Dendritic cell treated with granulocyte-macrophage colony-stimulating factor and Interleukin-4, amounts not matched to agents 40 ng/mL and 50 ng/mL, for 4 days (primary cell): ENCODE measurements at regions not wholly inside any gene's neighbourhood (a gene's known extent, or its start where the extent isn't known, plus 50 kb on each side); places are given as distances from the start of the nearest gene placed in this dataset.

Experiments
- H3K27ac Mint-ChIP-seq: one replicate; pipeline ENCODE4 v1.8.0; 2022; ENCODE audit warnings: mild to moderate bottlenecking, mixed read lengths
- H3K27me3 Mint-ChIP-seq: one replicate; pipeline ENCODE4 v1.8.0; 2022; ENCODE audit warnings: mild to moderate bottlenecking, mixed read lengths
- H3K36me3 Mint-ChIP-seq: one replicate; pipeline ENCODE4 v1.8.0; 2022; ENCODE audit warnings: low read depth, mixed read lengths
- H3K4me1 Mint-ChIP-seq: one replicate; pipeline ENCODE4 v1.8.0; 2022; ENCODE audit warnings: low read depth, mixed read lengths
- H3K4me3 Mint-ChIP-seq: one replicate; pipeline ENCODE4 v1.8.0; 2022; ENCODE audit warnings: mild to moderate bottlenecking, moderate library complexity, mixed read lengths
- H3K9me3 Mint-ChIP-seq: one replicate; pipeline ENCODE4 v1.8.0; 2022; ENCODE audit warnings: mixed read lengths
- intact Hi-C: fragments of 100-400 bp; cut with micrococcal nuclease; formaldehyde crosslinking; loops from one replicate; pipeline ENCODE4 v1.15.0; 2022

- H3K27ac Mint-ChIP-seq, result peak overlapping the region; percentile 45
- intact Hi-C loops, result no loop called here
- peaks cover 32% of the 10 kb centered on the region for H3K9me3 Mint-ChIP-seq
- peaks cover 24% of the 10 kb centered on the region for H3K4me1 Mint-ChIP-seq
- H3K36me3 Mint-ChIP-seq, result no peaks in the 10 kb centered on the region
- H3K4me3 Mint-ChIP-seq, result no peak overlapping the region
- no peaks in the 10 kb centered on the region for H3K27me3 Mint-ChIP-seq
Measured at GRCh38 chr1:86296305-86297205, 99.6 kb downstream of the ODF2L start.

GRCh38 chr1:86289746-86290145 lies 106.4 kb downstream of the ODF2L start:
- Mint-ChIP-seq H3K36me3 (no peaks in the 10 kb centered on the region), H3K4me1 (peaks cover 14% of the 10 kb centered on the region), H3K9me3 (peaks cover 7% of the 10 kb centered on the region), H3K27ac (no peak overlapping the region), H3K27me3 (no peaks in the 10 kb centered on the region), H3K4me3 (no peak overlapping the region)
- intact Hi-C loops, result loop anchor here (5.0 kb wide), 1 partner anchor 48 kb away; no protein-coding TSS in a partner anchor

DNA sequence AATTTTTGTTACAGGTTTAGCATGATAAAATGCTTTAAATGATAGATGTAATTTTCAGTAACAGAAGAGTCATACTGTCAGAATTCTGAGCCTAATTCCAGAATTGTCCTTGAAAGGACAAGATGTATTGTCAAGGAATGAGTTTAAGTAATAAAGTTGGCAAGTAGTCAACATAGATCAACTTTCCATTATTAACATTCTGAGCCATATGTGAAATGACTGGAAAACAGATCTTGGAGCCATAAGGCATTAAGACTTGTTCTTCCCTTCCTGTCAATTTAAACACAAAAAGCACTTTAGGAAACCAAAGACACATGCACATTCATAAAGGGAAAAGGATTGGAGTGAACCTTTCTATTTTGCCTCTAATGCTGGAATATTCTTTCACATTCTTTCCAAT lies 107.0 kb downstream of the ODF2L start:
- Mint-ChIP-seq H3K27me3 (no peaks in the 10 kb centered on the region), H3K36me3 (no peaks in the 10 kb centered on the region), H3K27ac (no peak overlapping the region), H3K4me1 (peaks cover 14% of the 10 kb centered on the region), H3K4me3 (no peak overlapping the region), H3K9me3 (peaks cover 7% of the 10 kb centered on the region)
- intact Hi-C loops, result loop anchor here (5.0 kb wide), 1 partner anchor 48 kb away; no protein-coding TSS in a partner anchor

DNA sequence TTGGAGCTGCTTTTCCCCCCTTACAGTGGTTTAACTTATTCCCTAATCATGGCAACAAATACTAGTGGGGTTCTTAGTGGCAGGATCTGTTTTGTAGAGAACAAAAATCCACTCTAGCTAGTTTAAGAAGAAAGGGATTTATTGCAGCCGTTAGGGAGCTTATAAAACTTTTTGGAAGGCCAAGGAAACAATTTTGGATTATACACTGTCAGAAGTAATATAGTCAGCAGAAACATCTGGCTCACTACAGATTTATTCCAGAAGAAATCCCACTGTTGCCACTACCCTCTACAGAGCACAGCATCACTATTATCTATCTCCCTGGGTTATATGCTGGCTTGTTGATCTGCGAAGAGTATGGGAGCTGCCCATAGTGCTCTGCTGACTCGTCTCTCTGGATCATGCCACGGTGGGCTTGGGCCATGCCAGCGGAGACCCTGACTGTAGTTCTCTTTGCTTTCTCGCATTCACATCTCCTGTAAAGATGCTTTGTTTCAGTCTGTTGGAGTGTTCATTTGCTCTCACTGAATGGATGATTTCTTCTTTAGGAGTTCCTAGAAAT lies 107.5 kb downstream of the ODF2L start:
- no peaks in the 10 kb centered on the region for H3K36me3 Mint-ChIP-seq
- H3K4me3 Mint-ChIP-seq, result no peak overlapping the region
- H3K9me3 Mint-ChIP-seq, result peaks cover 7% of the 10 kb centered on the region
- intact Hi-C loops, result loop anchor here (5.0 kb wide), 1 partner anchor 49 kb away; no protein-coding TSS in a partner anchor
- H3K27me3 Mint-ChIP-seq, result no peaks in the 10 kb centered on the region
- H3K27ac Mint-ChIP-seq, result no peak overlapping the region
- peaks cover 14% of the 10 kb centered on the region for H3K4me1 Mint-ChIP-seq

DNA sequence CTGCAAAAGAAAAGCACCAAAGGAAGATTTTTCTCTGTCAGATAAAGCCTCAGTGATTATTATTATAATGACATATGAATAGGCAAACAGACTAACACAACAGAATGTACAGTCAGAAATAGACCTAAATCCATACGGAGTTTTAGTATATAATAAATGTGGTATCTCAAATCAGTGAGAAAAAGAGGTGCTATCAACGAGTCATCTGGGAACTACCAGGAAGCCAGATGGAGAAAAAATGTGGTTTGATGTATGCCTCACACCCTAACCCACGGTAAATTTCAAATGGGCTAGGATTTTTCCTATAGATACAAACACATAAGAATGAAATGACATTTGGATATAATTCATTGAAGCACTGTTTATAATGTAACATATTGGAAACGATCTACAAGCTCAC lies 110.3 kb downstream of the ODF2L start:
- Mint-ChIP-seq H3K9me3 (no peaks in the 10 kb centered on the region), H3K4me3 (no peak overlapping the region), H3K27ac (no peak overlapping the region), H3K4me1 (peaks cover 6% of the 10 kb centered on the region), H3K36me3 (no peaks in the 10 kb centered on the region), H3K27me3 (no peaks in the 10 kb centered on the region)
- intact Hi-C loops, result loop anchor here (5.0 kb wide), 1 partner anchor 52 kb away; no protein-coding TSS in a partner anchor

GRCh38 chr1:86282611-86283010 lies 113.5 kb downstream of the ODF2L start:
- H3K36me3 Mint-ChIP-seq, result no peaks in the 10 kb centered on the region
- intact Hi-C loops, result no loop called here
- H3K4me1 Mint-ChIP-seq, result peaks cover 6% of the 10 kb centered on the region
- no peaks in the 10 kb centered on the region for H3K9me3 Mint-ChIP-seq
- no peaks in the 10 kb centered on the region for H3K27me3 Mint-ChIP-seq
- no peak overlapping the region for H3K4me3 Mint-ChIP-seq
- H3K27ac Mint-ChIP-seq, result no peak overlapping the region

DNA sequence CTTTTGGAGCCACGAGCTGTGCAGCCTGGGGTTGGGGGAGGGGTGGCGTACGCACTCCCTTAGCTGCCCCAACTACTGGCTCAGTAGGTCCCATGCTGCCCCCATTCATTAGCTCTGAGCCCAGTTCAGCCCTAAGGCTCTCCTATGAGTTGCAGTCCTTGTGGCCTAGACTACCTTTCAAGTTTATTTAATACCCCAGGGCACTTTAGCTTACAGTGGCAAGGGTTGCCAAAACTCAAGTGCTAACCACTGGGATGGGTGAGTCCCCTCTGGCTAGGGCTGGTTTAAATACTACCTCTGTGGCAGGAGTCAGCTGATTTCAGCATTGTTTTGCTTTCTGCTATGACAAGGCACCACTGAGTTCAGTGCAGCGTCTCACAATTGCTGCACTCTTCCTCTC lies 118.2 kb downstream of the ODF2L start:
- intact Hi-C loops, result no loop called here
- Mint-ChIP-seq H3K9me3 (no peaks in the 10 kb centered on the region), H3K27me3 (no peaks in the 10 kb centered on the region), H3K27ac (no peak overlapping the region), H3K4me3 (no peak overlapping the region), H3K4me1 (no peaks in the 10 kb centered on the region), H3K36me3 (no peaks in the 10 kb centered on the region)

DNA sequence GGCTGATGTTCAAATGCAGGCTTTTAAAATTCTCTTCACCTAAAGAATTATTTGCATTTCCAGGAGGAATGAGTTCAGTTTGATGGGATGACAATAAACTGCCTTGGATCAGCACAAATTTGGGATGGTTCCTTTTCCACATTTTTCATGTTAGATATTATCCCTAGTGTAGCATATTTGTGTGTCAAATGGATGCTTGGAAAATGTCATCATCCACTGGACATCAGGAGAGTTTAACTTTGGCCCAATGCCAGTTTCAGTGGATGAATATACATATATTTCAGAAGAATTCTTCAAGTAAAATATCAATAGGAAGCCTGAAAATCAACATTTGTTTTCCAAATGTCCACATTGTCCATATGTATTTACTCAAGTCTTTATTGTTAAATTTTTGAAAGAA lies 116.5 kb upstream of the COL24A1 start:
- Mint-ChIP-seq H3K36me3 (no peaks in the 10 kb centered on the region), H3K4me1 (no peaks in the 10 kb centered on the region)
- intact Hi-C loops, result no loop called here

DNA sequence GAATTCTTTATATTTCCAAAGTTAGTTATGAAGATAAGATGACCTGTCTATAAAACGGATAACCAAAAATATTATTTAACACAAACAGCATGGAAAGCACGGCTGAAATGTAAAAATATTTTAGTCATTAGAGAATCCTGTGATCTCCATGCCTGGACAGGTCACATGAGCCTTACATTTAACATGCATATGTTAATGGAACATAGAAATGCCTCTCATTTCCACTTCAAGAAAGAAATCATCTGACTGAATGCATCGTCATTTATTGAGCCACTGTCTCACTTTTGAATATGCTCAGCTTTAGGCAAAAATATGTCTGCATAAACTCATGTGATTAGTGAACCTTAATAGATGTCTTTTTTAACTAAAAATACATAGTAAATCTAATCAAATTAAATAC lies 115.5 kb upstream of the COL24A1 start:
- Mint-ChIP-seq H3K4me3 (no peak overlapping the region), H3K27ac (no peak overlapping the region), H3K27me3 (no peaks in the 10 kb centered on the region), H3K4me1 (no peaks in the 10 kb centered on the region), H3K36me3 (no peaks in the 10 kb centered on the region), H3K9me3 (no peaks in the 10 kb centered on the region)
- intact Hi-C loops, result no loop called here

More for the DNA sequence above, 116.5 kb upstream of the COL24A1 start:
- Mint-ChIP-seq H3K27ac (no peak overlapping the region), H3K4me3 (no peak overlapping the region), H3K9me3 (no peaks in the 10 kb centered on the region), H3K27me3 (no peaks in the 10 kb centered on the region)

DNA sequence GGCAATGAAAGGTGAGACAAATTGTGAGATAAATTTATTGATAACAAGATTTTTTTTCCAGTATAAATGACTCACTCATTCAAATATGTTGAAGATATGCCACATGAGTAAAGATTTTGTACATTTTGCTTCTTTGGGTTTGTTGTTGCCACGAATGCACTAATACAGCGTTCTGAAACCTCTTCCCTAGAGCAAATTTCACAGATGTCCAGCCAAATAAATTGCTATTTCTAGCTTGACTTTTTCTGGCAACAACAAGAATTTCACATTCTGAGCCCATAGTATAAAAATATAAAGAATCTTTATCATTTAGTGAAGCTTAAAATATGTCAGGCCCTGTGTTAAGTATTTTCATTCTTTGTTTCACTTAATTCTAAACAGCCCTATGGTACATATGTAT lies 114.5 kb upstream of the COL24A1 start:
- H3K9me3 Mint-ChIP-seq, result no peaks in the 10 kb centered on the region
- H3K27me3 Mint-ChIP-seq, result no peaks in the 10 kb centered on the region
- H3K27ac Mint-ChIP-seq, result no peak overlapping the region
- intact Hi-C loops, result no loop called here
- H3K36me3 Mint-ChIP-seq, result no peaks in the 10 kb centered on the region
- no peak overlapping the region for H3K4me3 Mint-ChIP-seq
- H3K4me1 Mint-ChIP-seq, result no peaks in the 10 kb centered on the region

GRCh38 chr1:86263101-86263500 lies 106.5 kb upstream of the COL24A1 start:
- Mint-ChIP-seq H3K27me3 (no peaks in the 10 kb centered on the region), H3K36me3 (no peaks in the 10 kb centered on the region), H3K4me3 (no peak overlapping the region), H3K4me1 (no peaks in the 10 kb centered on the region), H3K27ac (no peak overlapping the region), H3K9me3 (no peaks in the 10 kb centered on the region)
- intact Hi-C loops, result loop anchor here (5.0 kb wide), 1 partner anchor 556 kb away; the partner anchor contains the start of gene ZNHIT6

DNA sequence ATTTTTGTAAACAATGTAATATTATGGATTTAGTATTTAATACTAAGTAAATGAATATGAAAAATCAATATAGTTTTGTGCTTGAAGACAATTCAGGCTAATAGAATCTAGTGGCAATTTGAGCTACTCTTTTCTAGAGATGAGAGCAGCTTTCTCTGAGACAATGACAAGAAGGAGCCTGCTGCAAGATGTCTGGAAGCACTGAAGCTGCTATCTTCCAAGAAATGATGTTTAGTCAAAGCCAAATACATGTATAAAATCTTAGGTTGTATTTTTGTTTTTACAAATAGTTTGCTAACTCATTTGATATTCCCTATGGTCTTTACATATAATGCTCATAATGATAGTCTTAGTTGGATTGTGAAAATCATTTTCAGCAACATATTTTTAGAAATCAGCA lies 103.9 kb upstream of the COL24A1 start:
- no peaks in the 10 kb centered on the region for H3K9me3 Mint-ChIP-seq
- H3K36me3 Mint-ChIP-seq, result no peaks in the 10 kb centered on the region
- intact Hi-C loops, result loop anchor here (5.0 kb wide), 1 partner anchor 553 kb away; the partner anchor contains the start of gene ZNHIT6

DNA sequence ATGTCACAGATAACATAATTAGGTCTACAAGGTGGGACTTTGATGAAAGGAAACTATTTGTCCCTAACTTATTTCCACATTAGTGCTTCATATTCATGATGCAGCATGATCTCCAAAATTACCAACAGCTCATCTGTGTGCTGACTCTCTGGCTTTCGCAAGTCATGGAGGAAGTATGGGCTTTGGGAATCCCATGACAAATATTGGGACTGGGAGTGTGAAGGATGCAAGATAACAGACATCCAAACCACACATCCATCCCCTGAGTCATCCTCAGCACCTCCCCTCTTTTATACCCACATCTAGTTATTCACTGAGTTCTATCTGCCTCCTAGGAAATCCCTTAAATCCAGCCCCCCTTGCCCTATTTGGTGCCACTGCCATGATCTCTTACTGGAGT lies 102.8 kb upstream of the COL24A1 start:
- Mint-ChIP-seq H3K36me3 (no peaks in the 10 kb centered on the region), H3K4me1 (no peaks in the 10 kb centered on the region), H3K9me3 (no peaks in the 10 kb centered on the region), H3K4me3 (no peak overlapping the region), H3K27ac (no peak overlapping the region), H3K27me3 (no peaks in the 10 kb centered on the region)
- intact Hi-C loops, result no loop called here

More for the DNA sequence above, 103.9 kb upstream of the COL24A1 start:
- H3K4me3 Mint-ChIP-seq, result no peak overlapping the region
- no peak overlapping the region for H3K27ac Mint-ChIP-seq
- no peaks in the 10 kb centered on the region for H3K27me3 Mint-ChIP-seq
- no peaks in the 10 kb centered on the region for H3K4me1 Mint-ChIP-seq

DNA sequence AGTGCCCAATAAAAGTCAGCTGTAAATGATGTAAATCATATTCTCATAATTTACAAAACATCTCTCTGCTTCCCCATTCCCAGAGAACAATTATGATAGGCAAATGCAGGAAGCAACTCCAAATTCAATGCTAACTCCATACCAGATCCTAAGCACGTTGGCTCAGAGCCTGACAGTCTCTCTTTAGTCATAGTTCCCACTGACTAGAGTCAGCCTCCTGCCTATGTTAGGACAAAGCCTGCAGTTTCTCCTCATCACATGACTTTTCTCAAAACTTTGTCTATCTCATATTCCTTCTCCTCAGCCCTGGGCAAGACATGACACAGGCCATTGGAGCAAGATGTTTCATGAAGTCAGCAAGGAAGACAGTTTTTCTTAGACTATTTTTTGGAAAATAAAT lies 101.5 kb upstream of the COL24A1 start:
- Mint-ChIP-seq H3K4me3 (no peak overlapping the region), H3K27me3 (no peaks in the 10 kb centered on the region), H3K9me3 (no peaks in the 10 kb centered on the region), H3K4me1 (no peaks in the 10 kb centered on the region), H3K27ac (no peak overlapping the region), H3K36me3 (no peaks in the 10 kb centered on the region)
- intact Hi-C loops, result no loop called here
